WERI-Rb-1 (cell line): ENCODE measurements at regions not wholly inside any gene's neighbourhood (a gene's known extent, or its start where the extent isn't known, plus 50 kb on each side); places are given as distances from the start of the nearest gene placed in this dataset.
"Not testable (repeated sequence)": the region's sequence is repeated elsewhere in the genome, so short reads cannot be mapped to it uniquely, and the experiment has no call there.

ENCODE experiments used
- DNase-seq: peaks from one replicate; pipeline ENCODE4 v3.0.0-alpha.2; 2020
- H3K27ac ChIP-seq: fragments of 250-450 bp; sonication (Bioruptor Pico); 2 replicates; pipeline ENCODE4 v1.5.1; 2020; ENCODE audit warnings: mild to moderate bottlenecking, moderate library complexity
- H3K27me3 ChIP-seq: fragments of 250-450 bp; sonication (Bioruptor Pico); 2 replicates; pipeline ENCODE4 v1.5.1; 2021; ENCODE audit warnings: mild to moderate bottlenecking, low read depth, moderate library complexity; ENCODE audit not compliant: insufficient read depth, severe bottlenecking
- H3K36me3 ChIP-seq: fragments of 250-450 bp; sonication (Bioruptor Pico); 2 replicates; pipeline ENCODE4 v1.5.1; 2020; ENCODE audit warnings: mild to moderate bottlenecking, moderate library complexity
- H3K4me3 ChIP-seq: 2 replicates; pipeline ENCODE4 v1.5.1; 2011; ENCODE audit warnings: low read depth, mild to moderate bottlenecking, control low read depth, low read length
- H3K9me3 ChIP-seq: fragments of 250-450 bp; sonication (Bioruptor Pico); 2 replicates; pipeline ENCODE4 v1.5.1; 2021; ENCODE audit warnings: mild to moderate bottlenecking, moderate library complexity; ENCODE audit not compliant: severe bottlenecking
- TF ChIP-seq, protein P1 (sequence below): IDR thresholded peaks from 2 replicates; pipeline ENCODE4 v1.5.1; 2011; ENCODE audit warnings: low read depth, mild to moderate bottlenecking, control low read depth, inconsistent platforms, low read length

DNA sequence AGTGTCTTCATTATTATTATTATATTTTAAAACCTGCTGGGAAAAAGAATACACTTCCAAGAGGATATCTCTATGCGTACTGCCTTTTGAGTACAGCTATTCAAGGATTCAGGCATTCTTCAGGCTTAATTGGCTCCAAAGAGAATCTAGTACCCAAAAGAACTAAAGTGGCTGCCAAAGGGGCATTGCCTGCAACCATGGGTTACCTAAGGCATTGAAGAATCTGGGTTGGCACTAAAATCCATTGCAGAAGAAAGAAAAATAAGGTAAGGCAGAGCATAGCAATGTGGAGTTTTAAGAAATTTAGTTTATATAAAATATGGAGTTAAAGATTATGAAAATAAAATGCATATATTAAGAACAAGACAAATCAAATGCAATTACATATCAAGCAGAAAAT lies 223.5 kb downstream of the TMEM161B start:
- TF ChIP-seq, protein P1, sequence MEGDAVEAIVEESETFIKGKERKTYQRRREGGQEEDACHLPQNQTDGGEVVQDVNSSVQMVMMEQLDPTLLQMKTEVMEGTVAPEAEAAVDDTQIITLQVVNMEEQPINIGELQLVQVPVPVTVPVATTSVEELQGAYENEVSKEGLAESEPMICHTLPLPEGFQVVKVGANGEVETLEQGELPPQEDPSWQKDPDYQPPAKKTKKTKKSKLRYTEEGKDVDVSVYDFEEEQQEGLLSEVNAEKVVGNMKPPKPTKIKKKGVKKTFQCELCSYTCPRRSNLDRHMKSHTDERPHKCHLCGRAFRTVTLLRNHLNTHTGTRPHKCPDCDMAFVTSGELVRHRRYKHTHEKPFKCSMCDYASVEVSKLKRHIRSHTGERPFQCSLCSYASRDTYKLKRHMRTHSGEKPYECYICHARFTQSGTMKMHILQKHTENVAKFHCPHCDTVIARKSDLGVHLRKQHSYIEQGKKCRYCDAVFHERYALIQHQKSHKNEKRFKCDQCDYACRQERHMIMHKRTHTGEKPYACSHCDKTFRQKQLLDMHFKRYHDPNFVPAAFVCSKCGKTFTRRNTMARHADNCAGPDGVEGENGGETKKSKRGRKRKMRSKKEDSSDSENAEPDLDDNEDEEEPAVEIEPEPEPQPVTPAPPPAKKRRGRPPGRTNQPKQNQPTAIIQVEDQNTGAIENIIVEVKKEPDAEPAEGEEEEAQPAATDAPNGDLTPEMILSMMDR: no peak
- H3K9me3 ChIP-seq: no peaks in the 10 kb centered on the region
- no peaks in the 10 kb centered on the region for H3K27me3 ChIP-seq
- no peak overlapping the region for H3K27ac ChIP-seq
- DNase-seq: no peak
- no peaks in the 10 kb centered on the region for H3K36me3 ChIP-seq
- H3K4me3 ChIP-seq: no peak overlapping the region

DNA sequence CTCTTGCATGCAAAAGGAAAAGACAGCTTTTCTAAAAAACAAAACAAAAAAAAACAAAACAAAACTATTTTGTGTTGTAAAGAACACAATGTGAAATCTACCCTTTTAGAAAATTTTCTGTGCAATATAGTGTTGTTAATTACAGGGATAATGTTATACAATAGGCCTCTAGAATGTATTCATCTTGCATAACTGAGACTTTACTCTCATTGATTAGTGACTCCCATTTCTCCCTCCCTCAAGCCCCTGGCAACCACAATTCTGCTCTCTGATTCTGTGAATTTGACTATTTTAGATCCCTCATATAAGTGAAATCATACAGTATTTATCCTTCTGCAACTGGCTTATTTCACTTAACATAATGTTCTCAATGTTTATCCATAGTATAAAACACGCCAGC lies 234.1 kb downstream of the TMEM161B start:
- DNase-seq: no peak
- Histone ChIP-seq H3K9me3 (no peaks in the 10 kb centered on the region), H3K27ac (no peak overlapping the region), H3K27me3 (no peaks in the 10 kb centered on the region), H3K36me3 (no peaks in the 10 kb centered on the region), H3K4me3 (no peak overlapping the region)
- TF ChIP-seq, protein P1: no peak

DNA sequence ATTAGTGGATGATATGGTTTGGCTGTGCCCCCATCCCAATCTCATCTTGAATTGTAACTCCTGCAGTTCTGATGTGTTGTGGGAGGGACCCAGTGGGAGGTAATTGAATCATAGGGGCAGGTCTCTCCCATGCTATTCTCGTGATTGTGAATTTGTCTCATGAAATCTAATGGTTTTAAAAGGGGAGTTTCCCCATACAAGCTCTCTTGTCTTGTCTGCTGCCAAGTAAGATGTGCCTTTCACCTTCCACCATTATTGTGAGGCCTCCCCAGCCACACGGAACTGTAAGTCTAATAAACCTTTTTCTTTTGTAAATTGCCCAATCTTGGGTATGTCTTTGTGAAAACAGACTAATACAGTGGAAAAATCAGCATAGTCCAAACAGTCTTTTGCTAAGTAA lies 235.5 kb downstream of the TMEM161B start:
- Histone ChIP-seq H3K27me3 (no peaks in the 10 kb centered on the region), H3K9me3 (no peaks in the 10 kb centered on the region), H3K4me3 (no peak overlapping the region), H3K36me3 (no peaks in the 10 kb centered on the region), H3K27ac (no peak overlapping the region)
- TF ChIP-seq, protein P1: no peak
- DNase-seq: no peak

DNA sequence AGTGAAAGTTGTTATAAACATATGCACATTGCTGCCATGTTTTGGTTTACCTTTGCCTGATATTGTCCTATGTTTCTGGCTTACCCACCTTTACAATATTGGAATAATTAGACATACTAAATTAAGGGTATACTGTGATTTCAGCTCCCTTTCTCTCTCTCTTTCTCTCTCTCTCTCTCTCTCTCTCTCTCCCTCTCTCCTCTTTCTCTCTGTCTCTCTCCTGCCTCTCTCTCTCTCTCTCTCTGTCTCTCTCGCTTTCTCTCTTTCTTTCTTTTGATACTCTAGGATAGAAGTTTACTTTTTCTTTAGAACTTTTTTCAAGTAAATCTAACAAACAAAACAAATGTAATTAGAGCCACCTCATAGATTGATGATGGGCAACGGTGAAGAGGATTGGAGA lies 239.6 kb downstream of the TMEM161B start:
- Histone ChIP-seq H3K27ac (no peak overlapping the region), H3K9me3 (no peaks in the 10 kb centered on the region), H3K36me3 (no peaks in the 10 kb centered on the region), H3K4me3 (no peak overlapping the region), H3K27me3 (no peaks in the 10 kb centered on the region)
- TF ChIP-seq, protein P1: no peak
- no peak for DNase-seq

DNA sequence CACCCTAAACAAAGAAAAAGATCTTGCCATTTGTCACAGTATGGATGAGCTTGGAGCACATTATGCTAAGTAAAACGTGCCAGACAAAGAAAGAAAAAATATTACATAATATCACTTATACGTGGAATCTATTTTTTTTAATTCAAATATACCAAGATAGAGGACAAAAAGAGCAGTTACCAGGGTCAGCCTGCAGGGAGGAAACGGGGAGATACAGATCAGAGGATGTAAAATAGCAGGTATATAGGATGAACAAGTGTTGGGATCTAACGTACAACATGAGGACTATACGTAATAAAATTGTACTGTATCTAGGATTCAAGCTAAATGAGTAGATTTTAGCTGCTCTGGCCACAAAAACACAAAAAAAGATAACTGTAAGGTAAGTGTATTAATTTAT lies 247.5 kb downstream of the TMEM161B start:
- Histone ChIP-seq H3K27me3 (no peaks in the 10 kb centered on the region), H3K9me3 (no peaks in the 10 kb centered on the region), H3K36me3 (no peaks in the 10 kb centered on the region), H3K4me3 (no peak overlapping the region), H3K27ac (no peak overlapping the region)
- TF ChIP-seq, protein P1: no peak
- no peak for DNase-seq

DNA sequence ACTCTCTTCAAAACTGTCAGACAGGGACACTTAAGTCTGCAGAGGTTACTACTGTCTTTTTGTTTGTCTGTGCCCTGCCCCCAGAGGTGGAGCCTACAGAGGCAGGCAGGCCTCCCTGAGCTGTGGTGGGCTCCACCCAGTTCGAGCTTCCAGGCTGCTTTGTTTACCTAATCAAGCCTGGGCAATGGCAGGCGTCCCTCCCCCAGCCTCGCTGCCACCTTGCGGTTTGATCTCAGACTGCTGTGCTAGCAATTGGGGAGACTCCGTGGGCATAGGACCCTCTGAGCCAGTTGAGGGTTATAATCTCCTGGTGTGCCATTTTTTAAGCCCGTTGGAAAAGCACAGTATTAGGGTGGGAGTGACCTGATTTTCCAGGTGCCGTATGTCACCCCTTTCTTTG lies 253.7 kb downstream of the TMEM161B start:
- H3K36me3 ChIP-seq, H3K27ac ChIP-seq, DNase-seq, H3K4me3 ChIP-seq, H3K27me3 ChIP-seq, H3K9me3 ChIP-seq: not testable (repeated sequence)
